ENCODE measurements at regions not wholly inside any gene's neighbourhood (a gene's known extent, or its start where the extent isn't known, plus 50 kb on each side); places are given as distances from the start of the nearest gene placed in this dataset.

GRCh38 chr10:90642650-90643049, 215.2 kb downstream of the HTR7 start:
- Mint-ChIP-seq H3K4me3 (ENCODE audit: unreplicated experiment) (no peak overlapping the region), H3K27ac (ENCODE audit: unreplicated experiment) (no peak overlapping the region), H3K27me3 (ENCODE audit: unreplicated experiment) (no peaks in the 10 kb centered on the region), H3K4me1 (ENCODE audit: unreplicated experiment) (peaks cover 3% of the 10 kb centered on the region), H3K9me3 (ENCODE audit: unreplicated experiment) (no peaks in the 10 kb centered on the region), H3K36me3 (ENCODE audit: low read depth, unreplicated experiment) (no peaks in the 10 kb centered on the region)
- no peak for DNase-seq (ENCODE audit: low spot score)
- TF ChIP-seq CTCF (IDR thresholded peaks at IDR 0.05; ENCODE audit: unreplicated experiment), result no peak

DNA sequence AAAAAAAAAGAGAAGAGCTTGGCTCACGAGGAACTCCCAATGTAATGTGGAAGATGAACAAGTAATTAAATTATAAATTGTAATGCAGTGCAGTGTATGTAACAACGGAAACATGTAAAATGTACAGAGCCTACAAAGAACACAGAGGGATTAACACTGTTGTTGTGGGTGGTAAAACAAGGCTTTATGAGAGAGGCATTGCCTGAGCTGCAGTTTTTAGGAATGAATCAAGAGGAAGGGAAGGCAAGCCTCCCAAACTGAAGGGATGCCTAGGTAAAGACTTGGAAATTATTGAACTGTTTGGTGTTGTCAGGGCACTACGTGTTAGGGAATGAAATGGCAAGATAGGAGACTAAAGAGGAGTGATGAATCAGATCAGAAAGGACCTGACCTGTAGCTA, 213.7 kb downstream of the HTR7 start:
- H3K27ac Mint-ChIP-seq (ENCODE audit: unreplicated experiment), result no peak overlapping the region
- H3K4me1 Mint-ChIP-seq (ENCODE audit: unreplicated experiment), result peaks cover 3% of the 10 kb centered on the region
- H3K4me3 Mint-ChIP-seq (ENCODE audit: unreplicated experiment), result no peak overlapping the region
- no peak for TF ChIP-seq CTCF (IDR thresholded peaks at IDR 0.05; ENCODE audit: unreplicated experiment)
- no peak for DNase-seq (ENCODE audit: low spot score)
- H3K36me3 Mint-ChIP-seq (ENCODE audit: low read depth, unreplicated experiment), result no peaks in the 10 kb centered on the region
- no peaks in the 10 kb centered on the region for H3K27me3 Mint-ChIP-seq (ENCODE audit: unreplicated experiment)
- H3K9me3 Mint-ChIP-seq (ENCODE audit: unreplicated experiment), result no peaks in the 10 kb centered on the region

GRCh38 chr10:90650858-90651257, 207.0 kb downstream of the HTR7 start:
- Mint-ChIP-seq H3K27ac (ENCODE audit: unreplicated experiment) (no peak overlapping the region), H3K9me3 (ENCODE audit: unreplicated experiment) (no peaks in the 10 kb centered on the region), H3K4me3 (ENCODE audit: unreplicated experiment) (no peak overlapping the region), H3K36me3 (ENCODE audit: low read depth, unreplicated experiment) (no peaks in the 10 kb centered on the region), H3K27me3 (ENCODE audit: unreplicated experiment) (peaks cover 2% of the 10 kb centered on the region), H3K4me1 (ENCODE audit: unreplicated experiment) (no peaks in the 10 kb centered on the region)
- no peak for TF ChIP-seq CTCF (IDR thresholded peaks at IDR 0.05; ENCODE audit: unreplicated experiment)
- DNase-seq (ENCODE audit: low spot score), result no peak

- DNase-seq (ENCODE audit: low spot score), result no peak
Observed at GRCh38 chr10:90652519-90652918, 205.3 kb downstream of the HTR7 start.

DNA sequence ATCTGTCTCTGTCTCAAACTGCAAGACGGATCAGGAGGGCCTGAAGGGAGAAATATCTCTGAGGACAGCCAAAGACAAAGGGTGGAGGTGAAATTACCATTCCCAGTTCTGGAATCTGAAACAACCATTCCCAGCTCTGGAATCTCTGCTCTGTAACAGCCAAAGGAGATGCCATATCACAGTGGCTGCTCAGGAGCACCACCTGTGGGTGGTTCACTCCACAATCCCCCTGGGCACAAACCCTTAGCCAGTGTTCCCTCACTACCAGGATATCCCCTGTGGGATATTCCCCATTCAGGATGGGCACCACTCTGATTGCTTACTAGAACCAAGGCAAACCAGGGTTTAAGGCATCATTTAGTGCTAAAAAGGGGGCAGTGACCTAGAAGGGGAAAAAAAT, 199.0 kb downstream of the HTR7 start:
- Mint-ChIP-seq H3K27ac (ENCODE audit: unreplicated experiment) (no peak overlapping the region), H3K27me3 (ENCODE audit: unreplicated experiment) (peaks cover 2% of the 10 kb centered on the region), H3K4me1 (ENCODE audit: unreplicated experiment) (no peaks in the 10 kb centered on the region), H3K4me3 (ENCODE audit: unreplicated experiment) (no peak overlapping the region), H3K9me3 (ENCODE audit: unreplicated experiment) (no peaks in the 10 kb centered on the region), H3K36me3 (ENCODE audit: low read depth, unreplicated experiment) (no peaks in the 10 kb centered on the region)
- no peak for TF ChIP-seq CTCF (IDR thresholded peaks at IDR 0.05; ENCODE audit: unreplicated experiment)
- DNase-seq (ENCODE audit: low spot score), result peak; percentile 6

More at GRCh38 chr10:90652519-90652918, 205.3 kb downstream of the HTR7 start:
- no peak overlapping the region for H3K27ac Mint-ChIP-seq (ENCODE audit: unreplicated experiment)
- H3K4me3 Mint-ChIP-seq (ENCODE audit: unreplicated experiment), result no peak overlapping the region
- no peak for TF ChIP-seq CTCF (IDR thresholded peaks at IDR 0.05; ENCODE audit: unreplicated experiment)
- no peaks in the 10 kb centered on the region for H3K4me1 Mint-ChIP-seq (ENCODE audit: unreplicated experiment)
- no peaks in the 10 kb centered on the region for H3K36me3 Mint-ChIP-seq (ENCODE audit: low read depth, unreplicated experiment)
- no peaks in the 10 kb centered on the region for H3K9me3 Mint-ChIP-seq (ENCODE audit: unreplicated experiment)
- peaks cover 2% of the 10 kb centered on the region for H3K27me3 Mint-ChIP-seq (ENCODE audit: unreplicated experiment)

Data from endothelial cell (in vitro differentiated cells).